ENCODE measurements at regions not wholly inside any gene's neighbourhood (a gene's known extent, or its start where the extent isn't known, plus 50 kb on each side); places are given as distances from the start of the nearest gene placed in this dataset.

- TF ChIP-seq CTCF (IDR thresholded peaks at IDR 0.05; ENCODE audit: insufficient read depth, low read length, poor library complexity, severe bottlenecking) (no peak), EZH2phosphoT487 (conservative IDR thresholded peaks at IDR 0.05; ENCODE audit: low read length) (no peak)
Measured at GRCh38 chr2:226584518-226585055, 215.0 kb downstream of the IRS1 start.
